Tibial artery (tissue), 4 donors: ENCODE measurements at regions not wholly inside any gene's neighbourhood (a gene's known extent, or its start where the extent isn't known, plus 50 kb on each side); places are given as distances from the start of the nearest gene placed in this dataset.
"Not testable (repeated sequence)": the region's sequence is repeated elsewhere in the genome, so short reads cannot be mapped to it uniquely, and the experiment has no call there.

ENCODE experiments used
- DNase-seq, 2 donors: peaks; one replicate each; pipeline ENCODE4 v3.0.0-alpha.2; 2019
- H3K27ac ChIP-seq, 2 donors: fragments of 200-600 bp; sonication (generic) in 1 of 2; 1 replicate in 1 of 2; 2 replicates in 1 of 2; pipeline ENCODE4 v1.5.1; 2018 to 2019; ENCODE audit warnings: mild to moderate bottlenecking in 1 of 2
- H3K27me3 ChIP-seq, 2 donors: fragments of 200-600 bp; sonication (generic) in 1 of 2; one replicate each; pipeline versions ENCODE4 v1.5.1 to v1.6.0; 2016 to 2019
- H3K36me3 ChIP-seq, 3 donors: fragments of 200-600 bp; sonication (generic) in 2 of 3; one replicate each; pipeline ENCODE4 v1.5.1; 2016 to 2019; ENCODE audit warnings: mild to moderate bottlenecking in 2 of 3
- H3K4me1 ChIP-seq, 4 donors: fragments of 200-600 bp; sonication (generic) in 2 of 4; 1 replicate in 3 of 4; 2 replicates in 1 of 4; pipeline ENCODE4 v1.5.1; 2016 to 2019
- H3K4me3 ChIP-seq, 2 donors: fragments of 200-600 bp; sonication (generic) in 1 of 2; 1 replicate in 1 of 2; 2 replicates in 1 of 2; pipeline ENCODE4 v1.5.1; 2018 to 2019; ENCODE audit warnings: mild to moderate bottlenecking in 2 of 2
- H3K9me3 ChIP-seq, 3 donors: fragments of 200-600 bp; sonication (generic) in 1 of 3; one replicate each; pipeline ENCODE4 v1.5.1; 2016 to 2019
- CTCF ChIP-seq, 2 experiments: fragments of 200-600 bp in 1 of 2; fragments of 450-650 bp in 1 of 2; IDR thresholded peaks; one replicate each; pipeline ENCODE4 v1.5.1; 2017 to 2019; ENCODE audit warnings: antibody characterized with exemption in 2 of 2, mild to moderate bottlenecking in 1 of 2, moderate library complexity in 1 of 2
- intact Hi-C: fragments of 100-400 bp; cut with DNase I; formaldehyde crosslinking; loops from one replicate; pipeline ENCODE4 v1.15.0; 2023; ENCODE audit warnings: low total_unique reads

DNA sequence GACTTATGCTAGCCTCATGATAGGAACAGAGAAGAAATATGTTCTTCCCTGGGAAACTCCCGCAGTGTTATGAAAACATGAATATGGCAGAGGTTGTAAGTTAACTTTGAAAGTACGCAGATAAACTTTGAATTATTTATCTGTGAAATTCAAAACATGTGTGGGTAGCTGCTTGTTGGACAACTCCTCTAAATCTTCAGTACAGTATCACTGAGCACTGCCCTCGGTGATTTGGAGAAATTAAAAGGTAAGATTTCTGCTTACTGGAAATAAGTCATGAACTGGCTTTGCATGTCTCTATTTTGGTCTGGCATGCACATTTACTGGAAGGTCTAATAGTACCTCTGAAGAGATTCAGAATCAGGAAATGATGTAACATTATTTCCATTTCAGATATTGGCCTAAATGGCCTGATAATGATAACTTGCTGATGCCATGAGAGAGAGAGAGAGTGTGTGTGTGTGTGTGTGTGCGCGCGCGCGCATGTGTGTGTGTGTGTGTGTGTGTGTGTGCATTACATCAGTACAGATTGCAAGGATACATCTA, 1441.9 kb upstream of the FLRT2 start:
- H3K27me3 ChIP-seq: no peaks in the 10 kb centered on the region
- DNase-seq: no peak
- intact Hi-C loops: no loop called here
- H3K27ac ChIP-seq: peak overlapping the region; percentile 29 to 51
- H3K9me3 ChIP-seq: no peaks in the 10 kb centered on the region
- no peak overlapping the region for H3K4me3 ChIP-seq
- no peaks in the 10 kb centered on the region for H3K36me3 ChIP-seq
- H3K4me1 ChIP-seq: peaks cover 0 to 64% (median 25%) of the 10 kb centered on the region in 4 donors
- TF ChIP-seq CTCF (IDR thresholded peaks at IDR 0.05): no peak

DNA sequence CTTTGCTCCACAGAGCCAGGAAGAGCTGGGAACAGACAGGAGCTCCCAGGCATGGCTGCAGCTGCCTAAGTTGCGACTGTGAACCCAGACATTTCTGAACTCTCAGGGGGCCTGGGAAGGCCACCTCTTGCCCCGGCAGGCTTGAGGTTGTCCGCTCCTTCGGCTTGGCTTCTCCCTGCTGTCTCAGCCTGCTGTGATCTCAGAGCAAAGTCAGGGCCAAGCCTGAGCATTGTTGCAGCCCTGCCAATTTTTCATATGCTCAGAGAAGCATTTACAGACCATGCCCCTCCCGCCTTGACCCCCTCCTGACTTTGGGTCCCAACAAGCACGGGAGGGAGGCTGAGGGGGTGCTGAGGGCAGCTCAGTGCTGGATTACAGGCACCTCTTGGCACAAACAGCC, 1439.1 kb upstream of the FLRT2 start:
- DNase-seq: no peak
- H3K27me3 ChIP-seq: no peaks in the 10 kb centered on the region
- intact Hi-C loops: no loop called here

DNA sequence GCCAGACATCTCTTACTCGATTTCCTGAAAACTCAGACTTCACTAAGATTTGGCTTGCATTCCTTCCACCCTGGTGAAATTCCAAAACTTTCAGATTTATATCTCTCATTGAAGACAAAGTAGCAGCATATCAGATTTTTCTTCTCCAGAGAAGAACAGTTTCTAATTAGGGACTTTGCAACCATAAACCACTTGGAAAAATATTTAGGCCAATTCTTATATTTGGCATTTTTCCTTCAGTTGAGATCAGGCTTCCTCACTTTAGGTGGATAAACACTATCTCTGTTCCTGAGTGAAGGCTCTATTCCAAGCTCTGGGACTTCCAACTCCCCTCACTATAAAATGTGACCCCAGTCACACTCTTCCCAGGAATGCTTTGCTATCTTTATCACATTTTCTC, 1434.3 kb upstream of the FLRT2 start:
- H3K27me3 ChIP-seq: no peaks in the 10 kb centered on the region
- no peak overlapping the region for H3K4me3 ChIP-seq
- no peak for DNase-seq
- TF ChIP-seq CTCF (IDR thresholded peaks at IDR 0.05): no peak
- intact Hi-C loops: no loop called here
- peaks cover 0 to 20% (median 8%) of the 10 kb centered on the region in 4 donors for H3K4me1 ChIP-seq
- H3K36me3 ChIP-seq: no peaks in the 10 kb centered on the region
- peaks cover 0 to 9% (median 0%) of the 10 kb centered on the region in 3 donors for H3K9me3 ChIP-seq
- H3K27ac ChIP-seq: no peak overlapping the region

More for the DNA sequence above, 1439.1 kb upstream of the FLRT2 start:
- Histone ChIP-seq H3K36me3 (no peaks in the 10 kb centered on the region), H3K4me1 (peaks cover 0 to 54% (median 22%) of the 10 kb centered on the region in 4 donors), H3K4me3 (no peak overlapping the region), H3K27ac (peak overlapping the region; percentile 4 to 10), H3K9me3 (no peaks in the 10 kb centered on the region)
- no peak for TF ChIP-seq CTCF (IDR thresholded peaks at IDR 0.05)

DNA sequence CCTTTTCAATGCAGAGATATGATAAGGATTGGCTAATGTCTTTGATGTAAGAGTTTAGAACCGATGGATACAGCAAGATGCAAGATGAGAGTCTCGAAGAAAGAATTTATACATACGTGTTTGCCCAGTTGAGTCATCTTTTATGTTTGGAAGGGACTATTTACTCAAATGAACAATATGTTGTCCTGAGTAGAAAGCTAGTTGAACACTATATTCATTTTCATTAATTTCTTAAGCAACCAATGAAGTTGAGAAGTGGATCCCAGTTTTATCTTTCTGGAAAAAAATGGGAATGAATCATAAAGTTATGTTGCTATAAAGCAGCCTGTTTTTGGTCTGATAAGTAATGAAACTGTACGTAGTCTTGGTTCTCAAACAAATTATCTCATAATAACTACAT, 1431.7 kb upstream of the FLRT2 start:
- no peak overlapping the region for H3K4me3 ChIP-seq
- peaks cover 0 to 9% (median 0%) of the 10 kb centered on the region in 3 donors for H3K9me3 ChIP-seq
- intact Hi-C loops: no loop called here
- TF ChIP-seq CTCF (IDR thresholded peaks at IDR 0.05): no peak
- H3K4me1 ChIP-seq: peaks cover 0 to 12% (median 3%) of the 10 kb centered on the region in 4 donors
- H3K36me3 ChIP-seq: no peaks in the 10 kb centered on the region
- no peak overlapping the region for H3K27ac ChIP-seq
- DNase-seq: no peak
- H3K27me3 ChIP-seq: no peaks in the 10 kb centered on the region

DNA sequence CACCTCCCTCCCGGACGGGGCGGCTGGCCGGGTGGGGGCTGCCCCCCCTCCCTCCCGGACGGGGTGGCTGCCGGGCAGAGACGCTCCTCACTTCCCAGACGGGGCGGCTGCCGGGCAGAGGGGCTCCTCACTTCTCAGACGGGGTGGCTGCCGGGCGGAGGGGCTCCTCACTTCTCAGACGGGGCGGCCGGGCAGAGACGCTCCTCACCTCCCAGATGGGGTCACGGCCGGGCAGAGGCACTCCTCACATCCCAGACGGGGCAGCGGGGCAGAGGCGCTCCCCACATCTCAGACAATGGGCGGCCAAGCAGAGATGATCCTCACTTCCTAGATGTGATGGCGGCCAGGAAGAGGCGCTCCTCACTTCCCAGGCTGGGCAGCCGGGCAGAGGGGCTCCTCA, 1430.4 kb upstream of the FLRT2 start:
- H3K9me3 ChIP-seq: not testable (repeated sequence)

DNA sequence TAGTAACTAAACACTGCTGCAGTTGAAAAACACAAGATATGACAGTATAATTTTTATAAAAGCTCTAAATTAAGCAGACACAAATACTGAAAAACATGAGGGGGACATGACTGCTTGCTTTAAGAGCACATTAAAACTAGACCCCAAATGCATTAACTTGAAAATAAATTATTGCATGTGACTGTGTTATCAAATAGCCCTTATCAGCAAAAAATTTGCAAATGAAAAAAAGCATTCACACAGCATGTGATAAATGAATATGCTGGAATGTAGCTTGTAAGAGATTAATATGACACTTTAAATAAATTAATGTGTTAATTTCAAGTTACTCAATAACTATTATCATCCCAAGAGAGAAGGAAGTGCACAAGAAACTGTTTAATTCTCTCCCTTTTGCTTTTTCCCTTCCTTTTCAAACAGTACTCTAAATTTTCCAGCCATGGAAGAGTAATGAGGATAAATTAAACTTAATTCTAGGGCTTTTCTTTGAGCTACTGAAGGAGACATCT, 1422.1 kb upstream of the FLRT2 start:
- no peaks in the 10 kb centered on the region for H3K4me1 ChIP-seq
- H3K27me3 ChIP-seq: no peaks in the 10 kb centered on the region
- no peak for TF ChIP-seq CTCF (IDR thresholded peaks at IDR 0.05)
- DNase-seq: no peak
- no peak overlapping the region for H3K27ac ChIP-seq
- H3K9me3 ChIP-seq: no peaks in the 10 kb centered on the region
- intact Hi-C loops: no loop called here
- H3K4me3 ChIP-seq: no peak overlapping the region
- H3K36me3 ChIP-seq: no peaks in the 10 kb centered on the region

More for the DNA sequence above, 1430.4 kb upstream of the FLRT2 start:
- H3K27me3 ChIP-seq, H3K27ac ChIP-seq, intact Hi-C loops, H3K4me3 ChIP-seq, DNase-seq, H3K36me3 ChIP-seq: not testable (repeated sequence)
- H3K4me1 ChIP-seq: peaks cover 0 to 12% (median 3%) of the 10 kb centered on the region in 4 donors
